Breast epithelium (tissue), 4 donors: ENCODE measurements at regions not wholly inside any gene's neighbourhood (a gene's known extent, or its start where the extent isn't known, plus 50 kb on each side); places are given as distances from the start of the nearest gene placed in this dataset.

Experiments used
- DNase-seq, 2 donors: peaks; one replicate each; pipeline ENCODE4 v3.0.0-alpha.2; 2019; ENCODE audit warnings: low spot score in 2 of 2
- H3K27ac ChIP-seq, 2 donors: fragments of 200-600 bp; sonication (generic) in 1 of 2; one replicate each; pipeline ENCODE4 v1.5.1; 2016 to 2019; ENCODE audit warnings: mild to moderate bottlenecking in 1 of 2
- H3K27me3 ChIP-seq, 2 donors: fragments of 200-600 bp; sonication (generic) in 1 of 2; one replicate each; pipeline versions ENCODE4 v1.5.1 to v1.6.0; 2017 to 2019; ENCODE audit warnings: control low read depth in 1 of 2, mild to moderate bottlenecking in 1 of 2
- H3K36me3 ChIP-seq: fragments of 200-600 bp; one replicate; pipeline ENCODE4 v1.5.1; 2019
- H3K4me1 ChIP-seq, 2 donors: fragments of 200-600 bp; sonication (generic); one replicate each; pipeline ENCODE4 v1.5.1; 2016 to 2019; ENCODE audit warnings: control low read depth in 1 of 2
- H3K4me3 ChIP-seq, 3 donors: fragments of 200-600 bp; sonication (generic); 1 replicate in 2 of 3; 2 replicates in 1 of 3; pipeline ENCODE4 v1.5.1; 2016 to 2019; ENCODE audit warnings: mild to moderate bottlenecking in 3 of 3, moderate library complexity in 2 of 3
- H3K9me3 ChIP-seq, 2 donors: fragments of 200-600 bp; sonication (generic) in 1 of 2; one replicate each; pipeline ENCODE4 v1.5.1; 2016 to 2019; ENCODE audit warnings: control low read depth in 1 of 2
- CTCF ChIP-seq, 3 donors: fragments of 450-650 bp; IDR thresholded peaks; one replicate each; pipeline ENCODE4 v1.5.1; 2016 to 2017; ENCODE audit warnings: antibody characterized with exemption in 3 of 3, mild to moderate bottlenecking in 3 of 3, moderate library complexity in 3 of 3
- POLR2A ChIP-seq: fragments of 450-650 bp; IDR thresholded peaks from one replicate; pipeline ENCODE4 v1.6.1; 2016; ENCODE audit warnings: antibody characterized with exemption, mild to moderate bottlenecking, moderate library complexity
- POLR2AphosphoS5 ChIP-seq, 3 donors: sonication (generic); formaldehyde crosslinking; IDR thresholded peaks; one replicate each; pipeline ENCODE4 v1.6.1; 2017; ENCODE audit warnings: antibody characterized with exemption in 3 of 3
- intact Hi-C: fragments of 100-400 bp; cut with DNase I; formaldehyde crosslinking; loops from one replicate; pipeline ENCODE4 v1.15.1; 2023; ENCODE audit warnings: low total_unique reads

GRCh38 chr17:70266394-70266793 is 97.1 kb downstream of the KCNJ2 start:
- intact Hi-C loops: no loop called here
- no peaks in the 10 kb centered on the region for H3K36me3 ChIP-seq
- no peak for DNase-seq

GRCh38 chr17:70268383-70268782 is 99.1 kb downstream of the KCNJ2 start:
- Histone ChIP-seq H3K4me3 (no peak overlapping the region), H3K27ac (no peak overlapping the region), H3K27me3 (no peaks in the 10 kb centered on the region), H3K9me3 (no peaks in the 10 kb centered on the region), H3K4me1 (no peaks in the 10 kb centered on the region), H3K36me3 (no peaks in the 10 kb centered on the region)
- no peak for DNase-seq
- TF ChIP-seq CTCF (IDR thresholded peaks at IDR 0.05): no peak
- no peak for TF ChIP-seq POLR2AphosphoS5 (IDR thresholded peaks at IDR 0.05)
- TF ChIP-seq POLR2A: no peak
- intact Hi-C loops: no loop called here

More at GRCh38 chr17:70266394-70266793, 97.1 kb downstream of the KCNJ2 start:
- Histone ChIP-seq H3K4me1 (no peaks in the 10 kb centered on the region), H3K9me3 (no peaks in the 10 kb centered on the region), H3K27me3 (no peaks in the 10 kb centered on the region), H3K4me3 (no peak overlapping the region), H3K27ac (no peak overlapping the region)
- TF ChIP-seq POLR2A (no peak), CTCF (IDR thresholded peaks at IDR 0.05) (no peak), POLR2AphosphoS5 (IDR thresholded peaks at IDR 0.05) (no peak)

GRCh38 chr17:70270554-70270953 is 101.2 kb downstream of the KCNJ2 start:
- TF ChIP-seq POLR2A (no peak), CTCF (IDR thresholded peaks at IDR 0.05) (no peak), POLR2AphosphoS5 (IDR thresholded peaks at IDR 0.05) (no peak)
- Histone ChIP-seq H3K9me3 (no peaks in the 10 kb centered on the region), H3K27ac (no peak overlapping the region), H3K4me3 (no peak overlapping the region), H3K27me3 (no peaks in the 10 kb centered on the region), H3K36me3 (no peaks in the 10 kb centered on the region), H3K4me1 (no peaks in the 10 kb centered on the region)
- intact Hi-C loops: no loop called here
- no peak for DNase-seq

GRCh38 chr17:70271200-70271599 is 101.9 kb downstream of the KCNJ2 start:
- intact Hi-C loops: no loop called here
- Histone ChIP-seq H3K9me3 (no peaks in the 10 kb centered on the region), H3K36me3 (no peaks in the 10 kb centered on the region), H3K27me3 (no peaks in the 10 kb centered on the region), H3K4me3 (no peak overlapping the region), H3K27ac (no peak overlapping the region), H3K4me1 (no peaks in the 10 kb centered on the region)
- DNase-seq: no peak
- no peak for TF ChIP-seq CTCF (IDR thresholded peaks at IDR 0.05)
- TF ChIP-seq POLR2A: no peak
- TF ChIP-seq POLR2AphosphoS5 (IDR thresholded peaks at IDR 0.05): no peak

- H3K9me3 ChIP-seq: no peaks in the 10 kb centered on the region
- H3K27me3 ChIP-seq: no peaks in the 10 kb centered on the region
- no peak overlapping the region for H3K27ac ChIP-seq
- TF ChIP-seq POLR2AphosphoS5 (IDR thresholded peaks at IDR 0.05) (no peak), CTCF (IDR thresholded peaks at IDR 0.05) (no peak), POLR2A (no peak)
- H3K36me3 ChIP-seq: no peaks in the 10 kb centered on the region
- no peaks in the 10 kb centered on the region for H3K4me1 ChIP-seq
- intact Hi-C loops: no loop called here
- DNase-seq: no peak
- no peak overlapping the region for H3K4me3 ChIP-seq
Observed at GRCh38 chr17:70271672-70272071, 102.3 kb downstream of the KCNJ2 start.
